ENCODE measurements at regions not wholly inside any gene's neighbourhood (a gene's known extent, or its start where the extent isn't known, plus 50 kb on each side); places are given as distances from the start of the nearest gene placed in this dataset.

DNA sequence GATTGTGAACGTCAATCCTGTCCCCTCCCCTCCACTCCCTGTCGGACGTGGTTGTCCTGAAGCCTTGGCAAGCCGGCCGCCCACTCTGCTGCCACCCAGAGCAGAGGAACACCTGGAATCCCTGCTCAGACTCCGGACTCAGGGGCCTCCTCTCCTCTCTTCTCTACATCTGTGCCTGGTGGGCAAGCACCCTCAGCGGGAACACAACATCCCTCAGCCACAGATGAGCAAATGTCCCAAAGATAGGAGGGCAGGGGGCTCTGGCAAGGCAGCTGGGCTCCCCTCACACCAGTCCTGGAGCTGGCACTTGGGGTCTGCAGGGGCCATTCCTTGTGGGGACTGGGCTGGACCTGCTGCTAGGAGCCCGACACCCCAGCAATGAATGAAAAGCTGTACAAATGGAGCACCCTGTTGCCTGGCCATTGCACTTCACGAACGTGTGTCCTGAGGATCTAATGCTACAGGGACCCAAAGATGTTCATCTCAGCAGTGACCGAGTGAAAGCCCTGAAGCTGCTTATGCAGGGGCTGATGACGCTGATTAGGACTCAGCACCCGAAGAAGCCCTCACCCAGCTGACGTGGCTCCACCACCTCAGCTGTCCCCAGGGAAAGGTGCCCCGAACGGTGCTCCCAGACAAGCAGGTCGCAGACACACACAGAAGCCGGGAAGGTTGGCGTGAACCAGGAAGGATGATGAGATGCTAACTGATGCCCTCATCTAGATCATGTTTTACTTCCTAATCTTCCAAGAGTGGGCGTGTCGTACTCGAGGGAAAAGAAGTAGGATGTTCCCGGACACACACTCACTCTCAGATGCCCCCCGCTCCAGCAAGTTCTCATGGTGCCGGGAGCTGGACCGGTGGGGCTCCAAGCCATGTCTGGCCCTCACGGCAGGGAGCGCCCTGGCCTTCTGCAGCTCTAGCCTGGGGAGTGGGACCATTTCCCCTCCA lies 177.0 kb upstream of the PPP1R26 start:
- no peaks in the 10 kb centered on the region for H3K4me1 Mint-ChIP-seq (ENCODE audit: insufficient read depth, unreplicated experiment)
- BruUV-seq (replicated peaks): no TSS peak
- H3K27ac Mint-ChIP-seq (ENCODE audit: low read depth, unreplicated experiment): no peak overlapping the region
- no peaks in the 10 kb centered on the region for H3K36me3 Mint-ChIP-seq (ENCODE audit: insufficient read depth, unreplicated experiment)
- no peak for DNase-seq (ENCODE audit: unreplicated experiment)
- ChIA-PET CTCF (no interaction called here), POLR2A (no interaction called here)
- no peak overlapping the region for H3K4me3 Mint-ChIP-seq (ENCODE audit: unreplicated experiment)
- H3K27me3 Mint-ChIP-seq (ENCODE audit: insufficient read depth, unreplicated experiment): peaks cover 89% of the 10 kb centered on the region
- TF ChIP-seq, protein P1, sequence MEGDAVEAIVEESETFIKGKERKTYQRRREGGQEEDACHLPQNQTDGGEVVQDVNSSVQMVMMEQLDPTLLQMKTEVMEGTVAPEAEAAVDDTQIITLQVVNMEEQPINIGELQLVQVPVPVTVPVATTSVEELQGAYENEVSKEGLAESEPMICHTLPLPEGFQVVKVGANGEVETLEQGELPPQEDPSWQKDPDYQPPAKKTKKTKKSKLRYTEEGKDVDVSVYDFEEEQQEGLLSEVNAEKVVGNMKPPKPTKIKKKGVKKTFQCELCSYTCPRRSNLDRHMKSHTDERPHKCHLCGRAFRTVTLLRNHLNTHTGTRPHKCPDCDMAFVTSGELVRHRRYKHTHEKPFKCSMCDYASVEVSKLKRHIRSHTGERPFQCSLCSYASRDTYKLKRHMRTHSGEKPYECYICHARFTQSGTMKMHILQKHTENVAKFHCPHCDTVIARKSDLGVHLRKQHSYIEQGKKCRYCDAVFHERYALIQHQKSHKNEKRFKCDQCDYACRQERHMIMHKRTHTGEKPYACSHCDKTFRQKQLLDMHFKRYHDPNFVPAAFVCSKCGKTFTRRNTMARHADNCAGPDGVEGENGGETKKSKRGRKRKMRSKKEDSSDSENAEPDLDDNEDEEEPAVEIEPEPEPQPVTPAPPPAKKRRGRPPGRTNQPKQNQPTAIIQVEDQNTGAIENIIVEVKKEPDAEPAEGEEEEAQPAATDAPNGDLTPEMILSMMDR (IDR thresholded peaks at IDR 0.05; ENCODE audit: unreplicated experiment): no peak
- H3K9me3 Mint-ChIP-seq (ENCODE audit: unreplicated experiment): peaks cover 21% of the 10 kb centered on the region
- intact Hi-C loops (cut with micrococcal nuclease): no loop called here

DNA sequence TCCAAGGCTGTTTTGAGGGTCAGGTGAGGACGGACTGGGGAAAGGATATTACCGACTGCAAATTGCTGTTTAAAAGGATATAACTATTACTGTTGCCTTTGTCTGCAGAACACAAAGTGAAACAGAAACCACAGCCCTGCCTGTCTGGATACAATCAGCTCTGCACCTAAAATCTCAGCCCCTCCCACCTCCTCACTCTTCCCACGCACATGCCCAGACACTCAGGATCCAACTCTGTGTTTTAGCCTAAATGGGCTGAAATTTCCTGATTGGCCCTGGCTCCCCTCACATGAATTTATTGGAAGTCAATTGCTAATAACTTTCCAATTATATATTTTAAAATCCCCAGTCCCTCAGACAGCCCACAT lies 176.3 kb upstream of the PPP1R26 start:
- Mint-ChIP-seq H3K27me3 (ENCODE audit: insufficient read depth, unreplicated experiment) (peaks cover 84% of the 10 kb centered on the region), H3K4me3 (ENCODE audit: unreplicated experiment) (no peak overlapping the region), H3K27ac (ENCODE audit: low read depth, unreplicated experiment) (no peak overlapping the region), H3K9me3 (ENCODE audit: unreplicated experiment) (peaks cover 21% of the 10 kb centered on the region), H3K36me3 (ENCODE audit: insufficient read depth, unreplicated experiment) (no peaks in the 10 kb centered on the region), H3K4me1 (ENCODE audit: insufficient read depth, unreplicated experiment) (no peaks in the 10 kb centered on the region)
- DNase-seq (ENCODE audit: unreplicated experiment): no peak
- TF ChIP-seq, protein P1 (IDR thresholded peaks at IDR 0.05; ENCODE audit: unreplicated experiment): no peak
- intact Hi-C loops (cut with micrococcal nuclease): no loop called here
- ChIA-PET POLR2A (no interaction called here), CTCF (no interaction called here)
- BruUV-seq (replicated peaks): no TSS peak

DNA sequence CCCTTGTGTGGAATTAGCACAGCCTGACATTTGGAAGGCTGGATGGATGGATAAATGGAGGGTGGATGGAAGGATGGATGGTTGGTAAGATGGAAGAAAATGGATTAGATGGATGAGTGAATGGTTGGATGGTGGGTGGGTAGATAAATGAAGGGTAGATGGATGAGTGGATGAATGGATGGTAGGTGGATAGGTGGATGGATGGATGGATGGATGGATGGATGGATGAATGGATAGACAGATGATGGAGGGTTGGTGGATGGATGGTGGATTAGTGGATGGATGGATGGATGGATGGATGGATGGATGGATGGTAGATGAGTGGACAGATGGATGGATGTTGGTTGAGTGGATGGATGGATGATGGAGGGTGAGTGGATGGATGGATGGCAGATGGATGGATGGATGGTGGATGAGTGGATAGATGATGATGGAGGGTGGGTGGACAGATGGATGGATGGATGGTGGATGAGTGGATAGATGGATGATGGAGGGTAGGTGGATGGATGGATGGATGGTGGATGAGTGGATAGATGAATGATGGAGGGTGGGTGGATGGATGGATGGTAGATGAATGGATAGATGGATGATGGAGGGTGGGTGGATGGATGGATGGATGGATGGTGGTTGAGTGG lies 175.6 kb upstream of the PPP1R26 start:
- H3K4me3 Mint-ChIP-seq (ENCODE audit: unreplicated experiment): no peak overlapping the region
- BruUV-seq (replicated peaks): no TSS peak
- POLR2A ChIA-PET: no interaction called here
- CTCF ChIA-PET: no interaction called here
- H3K9me3 Mint-ChIP-seq (ENCODE audit: unreplicated experiment): peaks cover 21% of the 10 kb centered on the region
- H3K4me1 Mint-ChIP-seq (ENCODE audit: insufficient read depth, unreplicated experiment): no peaks in the 10 kb centered on the region
- no peak for DNase-seq (ENCODE audit: unreplicated experiment)
- no peaks in the 10 kb centered on the region for H3K36me3 Mint-ChIP-seq (ENCODE audit: insufficient read depth, unreplicated experiment)
- H3K27ac Mint-ChIP-seq (ENCODE audit: low read depth, unreplicated experiment): no peak overlapping the region
- TF ChIP-seq, protein P1 (IDR thresholded peaks at IDR 0.05; ENCODE audit: unreplicated experiment): no peak
- intact Hi-C loops (cut with micrococcal nuclease): no loop called here
- peaks cover 78% of the 10 kb centered on the region for H3K27me3 Mint-ChIP-seq (ENCODE audit: insufficient read depth, unreplicated experiment)

DNA sequence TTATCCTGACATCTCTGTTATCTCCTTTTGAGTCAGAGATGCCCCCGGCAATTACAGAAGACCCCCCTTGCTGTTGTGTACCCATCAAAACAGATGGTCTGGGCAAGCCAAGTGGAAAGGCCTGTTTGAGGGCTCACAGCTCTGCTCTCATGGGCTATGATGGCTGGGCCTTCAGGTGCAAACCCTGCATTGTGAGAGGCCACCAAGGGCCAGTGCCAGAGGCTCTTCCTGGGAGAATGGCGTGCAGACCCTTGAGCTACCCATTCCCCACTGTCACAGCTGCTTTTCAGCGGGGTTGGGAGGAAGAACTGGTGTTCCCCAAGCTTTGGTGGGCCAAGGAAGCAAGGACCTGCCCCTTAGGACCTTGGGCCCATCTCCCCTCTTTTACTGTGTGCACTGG lies 174.7 kb upstream of the PPP1R26 start:
- no peak for DNase-seq (ENCODE audit: unreplicated experiment)
- no TSS peak for BruUV-seq (replicated peaks)
- Mint-ChIP-seq H3K36me3 (ENCODE audit: insufficient read depth, unreplicated experiment) (no peaks in the 10 kb centered on the region), H3K27me3 (ENCODE audit: insufficient read depth, unreplicated experiment) (peaks cover 78% of the 10 kb centered on the region), H3K4me1 (ENCODE audit: insufficient read depth, unreplicated experiment) (no peaks in the 10 kb centered on the region), H3K27ac (ENCODE audit: low read depth, unreplicated experiment) (no peak overlapping the region), H3K9me3 (ENCODE audit: unreplicated experiment) (peaks cover 21% of the 10 kb centered on the region), H3K4me3 (ENCODE audit: unreplicated experiment) (no peak overlapping the region)
- TF ChIP-seq, protein P1 (IDR thresholded peaks at IDR 0.05; ENCODE audit: unreplicated experiment): no peak
- ChIA-PET CTCF (interaction anchor here (0.6 kb wide), 2 partner anchors 223 to 314 kb away, joined by 3 to 4 read pairs; no protein-coding TSS in a partner anchor), POLR2A (no interaction called here)
- intact Hi-C loops (cut with micrococcal nuclease): no loop called here

Measured in MCF 10A (cell line).